ENCODE measurements at regions not wholly inside any gene's neighbourhood (a gene's known extent, or its start where the extent isn't known, plus 50 kb on each side); places are given as distances from the start of the nearest gene placed in this dataset.

GRCh38 chr1:80278936-80279335 is 1272.4 kb upstream of the ADGRL4 start:
- Histone ChIP-seq H3K4me1 (ENCODE audit: insufficient read depth, low read length, poor library complexity, severe bottlenecking) (no peaks in the 10 kb centered on the region), H3K36me3 (ENCODE audit: insufficient read depth, low read length) (no peaks in the 10 kb centered on the region), H3K79me2 (ENCODE audit: insufficient read depth, low read depth, low read length) (no peaks in the 10 kb centered on the region), H3K4me2 (ENCODE audit: low read length) (no peak overlapping the region), H3K9me2 (ENCODE audit: insufficient read depth, low read length) (no peaks in the 10 kb centered on the region), H3K4me3 (ENCODE audit: low read depth, low read length, poor library complexity, severe bottlenecking) (no peak overlapping the region), H2AFZ (ENCODE audit: low read length) (no peak overlapping the region), H3K27ac (ENCODE audit: low read depth, low read length, poor library complexity, severe bottlenecking) (no peak overlapping the region), H3K9me3 (ENCODE audit: low read length) (no peaks in the 10 kb centered on the region), H4K20me1 (ENCODE audit: insufficient read depth, low read length) (no peaks in the 10 kb centered on the region)
- no peak for DNase-seq (ENCODE audit: low spot score)
- TF ChIP-seq EZH2phosphoT487 (IDR thresholded peaks at IDR 0.05; ENCODE audit: borderline replicate concordance, low read depth, low read length) (no peak), CTCF (conservative IDR thresholded peaks at IDR 0.05; ENCODE audit: low read length) (no peak)
- ChIA-PET CTCF (ENCODE audit: unreplicated experiment) (no interaction called here), POLR2A (interaction anchor here (0.6 kb wide), 1 partner anchor 9 kb away, joined by 5 read pairs; no protein-coding TSS in a partner anchor)
- no TSS peak for BruUV-seq (replicated peaks)
- intact Hi-C loops (cut with micrococcal nuclease; ENCODE audit: unreplicated experiment), result no loop called here

- H2AFZ ChIP-seq (ENCODE audit: low read length), result no peak overlapping the region
- H3K9me2 ChIP-seq (ENCODE audit: insufficient read depth, low read length), result no peaks in the 10 kb centered on the region
- H3K4me1 ChIP-seq (ENCODE audit: insufficient read depth, low read length, poor library complexity, severe bottlenecking), result no peaks in the 10 kb centered on the region
- ChIA-PET POLR2A (interaction anchor here (0.7 kb wide), 1 partner anchor 129 kb away, joined by 6 read pairs; no protein-coding TSS in a partner anchor), CTCF (ENCODE audit: unreplicated experiment) (no interaction called here)
- intact Hi-C loops (cut with micrococcal nuclease; ENCODE audit: unreplicated experiment), result no loop called here
- TF ChIP-seq EZH2phosphoT487 (IDR thresholded peaks at IDR 0.05; ENCODE audit: borderline replicate concordance, low read depth, low read length) (no peak), CTCF (conservative IDR thresholded peaks at IDR 0.05; ENCODE audit: low read length) (no peak)
- H3K9me3 ChIP-seq (ENCODE audit: low read length), result no peaks in the 10 kb centered on the region
- BruUV-seq (replicated peaks), result no TSS peak
- no peaks in the 10 kb centered on the region for H3K79me2 ChIP-seq (ENCODE audit: insufficient read depth, low read depth, low read length)
- no peaks in the 10 kb centered on the region for H3K36me3 ChIP-seq (ENCODE audit: insufficient read depth, low read length)
- DNase-seq (ENCODE audit: low spot score), result no peak
- no peak overlapping the region for H3K4me2 ChIP-seq (ENCODE audit: low read length)
- no peak overlapping the region for H3K27ac ChIP-seq (ENCODE audit: low read depth, low read length, poor library complexity, severe bottlenecking)
- no peak overlapping the region for H3K4me3 ChIP-seq (ENCODE audit: low read depth, low read length, poor library complexity, severe bottlenecking)
- no peaks in the 10 kb centered on the region for H4K20me1 ChIP-seq (ENCODE audit: insufficient read depth, low read length)
Observed at GRCh38 chr1:80274256-80274655, 1267.7 kb upstream of the ADGRL4 start.

- H3K4me1 ChIP-seq (ENCODE audit: insufficient read depth, low read length, poor library complexity, severe bottlenecking), result no peaks in the 10 kb centered on the region
- no peaks in the 10 kb centered on the region for H4K20me1 ChIP-seq (ENCODE audit: insufficient read depth, low read length)
- no peak overlapping the region for H2AFZ ChIP-seq (ENCODE audit: low read length)
- BruUV-seq (replicated peaks), result no TSS peak
- H3K27ac ChIP-seq (ENCODE audit: low read depth, low read length, poor library complexity, severe bottlenecking), result no peak overlapping the region
- TF ChIP-seq EZH2phosphoT487 (IDR thresholded peaks at IDR 0.05; ENCODE audit: borderline replicate concordance, low read depth, low read length) (no peak), CTCF (conservative IDR thresholded peaks at IDR 0.05; ENCODE audit: low read length) (no peak)
- intact Hi-C loops (cut with micrococcal nuclease; ENCODE audit: unreplicated experiment), result no loop called here
- H3K9me3 ChIP-seq (ENCODE audit: low read length), result no peaks in the 10 kb centered on the region
- POLR2A ChIA-PET, result no interaction called here
- H3K4me2 ChIP-seq (ENCODE audit: low read length), result no peak overlapping the region
- CTCF ChIA-PET (ENCODE audit: unreplicated experiment), result no interaction called here
- H3K4me3 ChIP-seq (ENCODE audit: low read depth, low read length, poor library complexity, severe bottlenecking), result no peak overlapping the region
- H3K9me2 ChIP-seq (ENCODE audit: insufficient read depth, low read length), result no peaks in the 10 kb centered on the region
- no peaks in the 10 kb centered on the region for H3K36me3 ChIP-seq (ENCODE audit: insufficient read depth, low read length)
- no peaks in the 10 kb centered on the region for H3K79me2 ChIP-seq (ENCODE audit: insufficient read depth, low read depth, low read length)
- DNase-seq (ENCODE audit: low spot score), result no peak
Observed at GRCh38 chr1:80272495-80272894, 1266.0 kb upstream of the ADGRL4 start.
